Nephron (organoid): ENCODE measurements at regions not wholly inside any gene's neighbourhood (a gene's known extent, or its start where the extent isn't known, plus 50 kb on each side); places are given as distances from the start of the nearest gene placed in this dataset.

ENCODE experiments used
- H3K27ac Mint-ChIP-seq, 3 experiments: 2 replicates each; pipeline ENCODE4 v1.8.0; 2020; ENCODE audit warnings: mixed read lengths in 3 of 3, mild to moderate bottlenecking in 2 of 3, moderate library complexity in 1 of 3
- H3K27me3 Mint-ChIP-seq: 2 replicates; pipeline ENCODE4 v1.8.0; 2021; ENCODE audit warnings: low read depth, mild to moderate bottlenecking, moderate library complexity, mixed read lengths
- H3K36me3 Mint-ChIP-seq: 2 replicates; pipeline ENCODE4 v1.8.0; 2020; ENCODE audit warnings: low read depth, mixed read lengths
- H3K4me1 Mint-ChIP-seq: 2 replicates; pipeline ENCODE4 v1.8.0; 2020; ENCODE audit warnings: mixed read lengths
- H3K4me3 Mint-ChIP-seq, 3 experiments: 2 replicates each; pipeline ENCODE4 v1.8.0; 2020; ENCODE audit warnings: mild to moderate bottlenecking in 3 of 3, mixed read lengths in 3 of 3, moderate library complexity in 2 of 3
- H3K9me3 Mint-ChIP-seq: 2 replicates; pipeline ENCODE4 v1.8.0; 2020; ENCODE audit warnings: mixed read lengths
- CTCF ChIP-seq, 3 experiments: fragments of 200-600 bp; sonication (generic); IDR thresholded peaks; one replicate each; pipeline ENCODE4 v1.5.0; 2021; ENCODE audit warnings: antibody characterized with exemption in 3 of 3; ENCODE audit not compliant: unreplicated experiment in 3 of 3

GRCh38 chr7:118525020-118525419 is 300.5 kb downstream of the ANKRD7 start:
- H3K4me3 Mint-ChIP-seq, result no peak overlapping the region
- H3K9me3 Mint-ChIP-seq, result peaks cover 4% of the 10 kb centered on the region
- no peaks in the 10 kb centered on the region for H3K36me3 Mint-ChIP-seq
- H3K27me3 Mint-ChIP-seq, result no peaks in the 10 kb centered on the region
- no peak for TF ChIP-seq CTCF (IDR thresholded peaks at IDR 0.05; ENCODE audit: unreplicated experiment in 3 of 3)
- H3K4me1 Mint-ChIP-seq, result no peaks in the 10 kb centered on the region
- H3K27ac Mint-ChIP-seq, result no peak overlapping the region

DNA sequence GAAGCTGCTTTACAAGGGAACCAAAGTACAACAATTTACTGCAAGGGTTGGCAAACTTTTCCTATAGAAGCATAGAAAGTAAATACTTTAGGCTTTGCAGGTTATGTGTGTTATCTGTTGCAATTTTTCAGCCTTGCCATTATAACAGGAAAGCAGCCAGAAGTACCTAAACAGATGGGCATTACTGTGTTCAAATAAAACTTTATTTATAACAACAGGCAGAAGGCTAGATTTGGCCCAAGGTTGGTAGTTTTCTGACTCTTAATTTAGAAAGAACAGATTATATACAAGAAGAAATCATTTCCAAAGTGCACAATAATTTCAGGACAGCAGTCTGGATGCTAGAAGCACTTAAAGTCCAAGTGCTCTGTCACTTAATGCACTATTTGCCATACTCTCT is 307.1 kb downstream of the ANKRD7 start:
- no peaks in the 10 kb centered on the region for H3K36me3 Mint-ChIP-seq
- H3K27ac Mint-ChIP-seq, result no peak overlapping the region
- H3K9me3 Mint-ChIP-seq, result no peaks in the 10 kb centered on the region
- peaks cover 5% of the 10 kb centered on the region for H3K4me1 Mint-ChIP-seq
- no peak for TF ChIP-seq CTCF (IDR thresholded peaks at IDR 0.05; ENCODE audit: unreplicated experiment in 3 of 3)
- no peaks in the 10 kb centered on the region for H3K27me3 Mint-ChIP-seq
- H3K4me3 Mint-ChIP-seq, result no peak overlapping the region

DNA sequence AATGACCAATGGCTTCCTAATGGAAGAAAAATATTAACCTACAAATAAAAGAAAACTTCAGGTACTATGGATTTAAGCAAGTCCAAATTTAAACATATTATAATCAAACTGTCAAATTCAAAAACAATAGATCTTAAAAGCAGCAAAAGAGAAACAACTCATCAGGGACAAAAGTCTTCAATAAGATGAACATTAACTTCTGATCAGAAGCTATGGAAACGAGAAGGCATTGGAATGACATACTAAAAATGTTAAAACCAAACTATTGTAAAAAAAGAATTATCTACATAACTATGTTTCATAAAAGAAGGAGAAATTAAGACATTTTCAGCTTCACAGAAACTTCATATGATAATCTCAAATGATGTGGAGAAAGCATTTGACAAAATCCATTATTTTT is 334.7 kb downstream of the ANKRD7 start:
- no peak overlapping the region for H3K4me3 Mint-ChIP-seq
- TF ChIP-seq CTCF (IDR thresholded peaks at IDR 0.05; ENCODE audit: unreplicated experiment in 3 of 3), result no peak
- peaks cover 7% of the 10 kb centered on the region for H3K9me3 Mint-ChIP-seq
- no peaks in the 10 kb centered on the region for H3K4me1 Mint-ChIP-seq
- H3K27me3 Mint-ChIP-seq, result no peaks in the 10 kb centered on the region
- H3K27ac Mint-ChIP-seq, result no peak overlapping the region
- H3K36me3 Mint-ChIP-seq, result no peaks in the 10 kb centered on the region

- Mint-ChIP-seq H3K27me3 (no peaks in the 10 kb centered on the region), H3K36me3 (no peaks in the 10 kb centered on the region), H3K4me3 (no peak overlapping the region), H3K4me1 (no peaks in the 10 kb centered on the region), H3K27ac (no peak overlapping the region), H3K9me3 (peaks cover 8% of the 10 kb centered on the region)
- no peak for TF ChIP-seq CTCF (IDR thresholded peaks at IDR 0.05; ENCODE audit: unreplicated experiment in 3 of 3)
Measured at GRCh38 chr7:118563311-118563710, 338.8 kb downstream of the ANKRD7 start.

DNA sequence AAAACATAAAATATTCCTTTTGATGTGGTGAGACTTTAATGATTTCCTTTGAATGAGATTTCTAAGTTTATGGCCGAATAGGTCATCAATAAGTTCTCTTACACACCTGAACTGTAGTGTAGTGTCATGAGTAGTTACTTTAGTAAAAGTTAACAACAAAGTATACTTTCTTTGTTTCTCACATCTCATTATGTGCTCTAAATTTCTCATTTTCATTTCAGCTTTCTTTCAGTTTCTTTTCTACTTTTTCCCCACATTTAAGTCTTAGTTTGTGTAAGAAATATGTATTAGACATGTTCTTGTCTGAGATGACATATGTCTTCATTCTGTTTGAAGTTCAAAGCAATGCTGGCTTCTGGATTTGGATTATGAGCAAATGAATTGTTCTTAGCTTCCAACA is 348.1 kb downstream of the ANKRD7 start:
- Mint-ChIP-seq H3K27ac (no peak overlapping the region), H3K27me3 (no peaks in the 10 kb centered on the region), H3K36me3 (no peaks in the 10 kb centered on the region), H3K4me1 (no peaks in the 10 kb centered on the region), H3K9me3 (peaks cover 2% of the 10 kb centered on the region), H3K4me3 (no peak overlapping the region)
- no peak for TF ChIP-seq CTCF (IDR thresholded peaks at IDR 0.05; ENCODE audit: unreplicated experiment in 3 of 3)

GRCh38 chr7:118573085-118573484 is 348.6 kb downstream of the ANKRD7 start:
- TF ChIP-seq CTCF (IDR thresholded peaks at IDR 0.05; ENCODE audit: unreplicated experiment in 3 of 3), result no peak
- Mint-ChIP-seq H3K4me1 (no peaks in the 10 kb centered on the region), H3K27me3 (no peaks in the 10 kb centered on the region), H3K9me3 (no peaks in the 10 kb centered on the region), H3K4me3 (no peak overlapping the region), H3K36me3 (no peaks in the 10 kb centered on the region), H3K27ac (no peak overlapping the region)
